A549 (cell line): ENCODE measurements at regions not wholly inside any gene's neighbourhood (a gene's known extent, or its start where the extent isn't known, plus 50 kb on each side); places are given as distances from the start of the nearest gene placed in this dataset.
"Not testable (repeated sequence)": the region's sequence is repeated elsewhere in the genome, so short reads cannot be mapped to it uniquely, and the experiment has no call there.

ENCODE experiments used
- FOSL2 ChIP-seq, 2 experiments: fragments of 450-650 bp in 1 of 2; fragments of >200 bp in 1 of 2; sonication (Bioruptor Twin) in 1 of 2; formaldehyde crosslinking; IDR thresholded peaks; 2 replicates each; pipeline versions ENCODE4 v1.5.0 to v1.6.1; 2016 to 2020; ENCODE audit warnings: mild to moderate bottlenecking in 1 of 2, moderate library complexity in 1 of 2
- HDAC2 ChIP-seq: fragments of 200-600 bp; sonication (generic); IDR thresholded peaks from 2 replicates; pipeline ENCODE4 v1.6.1; 2016
- SMC3 ChIP-seq: fragments of >200 bp; sonication (Bioruptor Twin); formaldehyde crosslinking; IDR thresholded peaks from 3 replicates; pipeline ENCODE4 v1.6.1; 2018; ENCODE audit warnings: inconsistent platforms

DNA sequence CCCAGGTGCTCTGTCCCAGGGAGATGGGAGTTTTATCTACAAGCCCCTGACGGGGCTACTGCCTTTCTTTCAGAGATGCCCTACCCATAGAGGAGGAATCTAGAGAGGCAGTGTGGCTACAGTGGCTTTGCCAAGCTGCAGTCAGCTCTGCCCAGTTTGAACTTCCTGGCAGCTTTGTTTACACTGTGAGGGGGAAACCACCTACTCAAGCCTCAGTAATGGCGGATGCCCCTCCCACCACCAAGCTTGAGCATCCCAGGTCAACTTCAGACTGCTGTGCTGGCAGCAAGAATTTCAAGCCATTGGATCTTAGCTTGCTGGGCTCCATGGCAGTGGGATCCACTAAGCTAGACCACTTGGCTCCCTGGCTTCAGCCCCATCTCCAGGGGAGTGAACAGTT lies 53.1 kb upstream of the TMEM252 start:
- TF ChIP-seq FOSL2 (IDR thresholded peaks at IDR 0.05); FOSL2 (CRISPR knock-in tag; IDR thresholded peaks at IDR 0.05); HDAC2; SMC3: not testable (repeated sequence)
